Tibial artery (tissue), 4 donors: ENCODE measurements at regions not wholly inside any gene's neighbourhood (a gene's known extent, or its start where the extent isn't known, plus 50 kb on each side); places are given as distances from the start of the nearest gene placed in this dataset.

ENCODE experiments used
- DNase-seq, 2 donors: peaks; one replicate each; pipeline ENCODE4 v3.0.0-alpha.2; 2019
- H3K27ac ChIP-seq, 2 donors: fragments of 200-600 bp; sonication (generic) in 1 of 2; 1 replicate in 1 of 2; 2 replicates in 1 of 2; pipeline ENCODE4 v1.5.1; 2018 to 2019; ENCODE audit warnings: mild to moderate bottlenecking in 1 of 2
- H3K27me3 ChIP-seq, 2 donors: fragments of 200-600 bp; sonication (generic) in 1 of 2; one replicate each; pipeline versions ENCODE4 v1.5.1 to v1.6.0; 2016 to 2019
- H3K36me3 ChIP-seq, 3 donors: fragments of 200-600 bp; sonication (generic) in 2 of 3; one replicate each; pipeline ENCODE4 v1.5.1; 2016 to 2019; ENCODE audit warnings: mild to moderate bottlenecking in 2 of 3
- H3K4me1 ChIP-seq, 4 donors: fragments of 200-600 bp; sonication (generic) in 2 of 4; 1 replicate in 3 of 4; 2 replicates in 1 of 4; pipeline ENCODE4 v1.5.1; 2016 to 2019
- H3K4me3 ChIP-seq, 2 donors: fragments of 200-600 bp; sonication (generic) in 1 of 2; 1 replicate in 1 of 2; 2 replicates in 1 of 2; pipeline ENCODE4 v1.5.1; 2018 to 2019; ENCODE audit warnings: mild to moderate bottlenecking in 2 of 2
- H3K9me3 ChIP-seq, 3 donors: fragments of 200-600 bp; sonication (generic) in 1 of 3; one replicate each; pipeline ENCODE4 v1.5.1; 2016 to 2019
- intact Hi-C: fragments of 100-400 bp; cut with DNase I; formaldehyde crosslinking; loops from one replicate; pipeline ENCODE4 v1.15.0; 2023; ENCODE audit warnings: low total_unique reads
- TF ChIP-seq, protein P1 (sequence below), 2 experiments: fragments of 200-600 bp in 1 of 2; fragments of 450-650 bp in 1 of 2; IDR thresholded peaks; one replicate each; pipeline ENCODE4 v1.5.1; 2017 to 2019; ENCODE audit warnings: antibody characterized with exemption in 2 of 2, mild to moderate bottlenecking in 1 of 2, moderate library complexity in 1 of 2

DNA sequence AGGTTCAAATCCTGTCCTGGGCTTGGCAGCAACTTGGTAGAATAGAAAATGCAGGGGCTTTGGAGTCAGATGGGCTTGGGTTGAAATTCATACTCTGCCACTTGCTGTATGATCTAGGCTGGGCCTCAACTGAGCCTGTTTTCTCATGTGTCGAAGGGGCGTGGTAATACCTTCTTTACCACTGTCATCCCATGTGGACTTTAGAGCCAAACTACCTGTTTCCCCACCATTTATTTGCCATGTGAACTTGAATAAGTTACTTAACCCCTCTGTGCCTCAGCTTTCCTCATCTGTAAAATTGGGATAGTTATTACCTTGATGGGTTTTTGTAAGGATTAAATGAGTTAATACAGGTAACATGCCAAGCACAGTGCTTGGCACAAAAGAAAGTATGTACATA, 106.0 kb downstream of the COPRS start:
- Histone ChIP-seq H3K36me3 (no peaks in the 10 kb centered on the region), H3K4me1 (peaks cover 0 to 42% (median 7%) of the 10 kb centered on the region in 4 donors), H3K27ac (no peak overlapping the region), H3K9me3 (no peaks in the 10 kb centered on the region), H3K4me3 (no peak overlapping the region), H3K27me3 (no peaks in the 10 kb centered on the region)
- intact Hi-C loops: no loop called here
- TF ChIP-seq, protein P1, sequence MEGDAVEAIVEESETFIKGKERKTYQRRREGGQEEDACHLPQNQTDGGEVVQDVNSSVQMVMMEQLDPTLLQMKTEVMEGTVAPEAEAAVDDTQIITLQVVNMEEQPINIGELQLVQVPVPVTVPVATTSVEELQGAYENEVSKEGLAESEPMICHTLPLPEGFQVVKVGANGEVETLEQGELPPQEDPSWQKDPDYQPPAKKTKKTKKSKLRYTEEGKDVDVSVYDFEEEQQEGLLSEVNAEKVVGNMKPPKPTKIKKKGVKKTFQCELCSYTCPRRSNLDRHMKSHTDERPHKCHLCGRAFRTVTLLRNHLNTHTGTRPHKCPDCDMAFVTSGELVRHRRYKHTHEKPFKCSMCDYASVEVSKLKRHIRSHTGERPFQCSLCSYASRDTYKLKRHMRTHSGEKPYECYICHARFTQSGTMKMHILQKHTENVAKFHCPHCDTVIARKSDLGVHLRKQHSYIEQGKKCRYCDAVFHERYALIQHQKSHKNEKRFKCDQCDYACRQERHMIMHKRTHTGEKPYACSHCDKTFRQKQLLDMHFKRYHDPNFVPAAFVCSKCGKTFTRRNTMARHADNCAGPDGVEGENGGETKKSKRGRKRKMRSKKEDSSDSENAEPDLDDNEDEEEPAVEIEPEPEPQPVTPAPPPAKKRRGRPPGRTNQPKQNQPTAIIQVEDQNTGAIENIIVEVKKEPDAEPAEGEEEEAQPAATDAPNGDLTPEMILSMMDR (IDR thresholded peaks at IDR 0.05): no peak
- DNase-seq: no peak

DNA sequence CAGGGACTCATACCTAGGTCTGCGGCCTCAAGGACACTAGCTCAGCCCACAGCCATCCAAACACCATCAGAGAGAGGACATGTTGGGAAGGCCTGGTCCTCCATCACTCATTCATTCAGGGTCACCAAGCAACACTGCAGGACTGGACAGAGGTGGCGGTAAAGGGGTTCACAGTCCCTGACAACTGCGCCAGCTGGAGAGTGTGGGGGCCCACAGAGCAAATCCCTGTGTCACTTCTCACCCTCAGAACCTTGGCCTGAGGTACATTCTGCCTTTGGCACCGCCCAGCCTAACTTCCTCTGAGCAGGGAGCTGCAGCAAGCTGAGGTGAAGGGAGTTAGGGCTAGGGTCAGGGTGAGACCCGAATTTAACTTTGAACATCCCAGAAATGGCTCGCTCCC, 106.5 kb downstream of the COPRS start:
- DNase-seq: no peak
- Histone ChIP-seq H3K27ac (no peak overlapping the region), H3K4me1 (peaks cover 0 to 42% (median 7%) of the 10 kb centered on the region in 4 donors), H3K4me3 (no peak overlapping the region), H3K9me3 (no peaks in the 10 kb centered on the region), H3K27me3 (no peaks in the 10 kb centered on the region), H3K36me3 (no peaks in the 10 kb centered on the region)
- intact Hi-C loops: no loop called here
- TF ChIP-seq, protein P1 (IDR thresholded peaks at IDR 0.05): no peak

DNA sequence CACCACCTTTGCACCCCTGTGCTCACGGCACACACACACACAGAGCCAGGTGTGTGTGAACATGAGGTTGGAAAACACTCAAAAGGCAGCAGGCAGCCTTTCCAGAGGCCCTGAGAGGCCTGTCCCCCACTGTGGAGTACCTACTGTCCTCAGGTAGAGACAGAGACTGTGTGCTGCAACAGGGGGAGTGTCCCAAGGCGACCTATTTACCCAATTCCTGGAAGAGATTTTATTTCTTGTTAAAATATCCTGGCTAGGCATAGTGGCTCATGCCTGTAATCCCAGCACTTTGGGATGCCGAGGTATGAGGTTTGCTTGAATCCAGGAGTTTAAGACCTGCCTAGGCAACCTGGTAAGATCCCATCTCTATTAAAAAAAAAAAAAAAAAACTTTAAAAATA, 108.5 kb downstream of the COPRS start:
- Histone ChIP-seq H3K36me3 (no peaks in the 10 kb centered on the region), H3K4me3 (no peak overlapping the region), H3K4me1 (peaks cover 0 to 58% (median 17%) of the 10 kb centered on the region in 4 donors), H3K27me3 (no peaks in the 10 kb centered on the region), H3K9me3 (no peaks in the 10 kb centered on the region), H3K27ac (no peak overlapping the region)
- no peak for DNase-seq
- TF ChIP-seq, protein P1 (IDR thresholded peaks at IDR 0.05): no peak
- intact Hi-C loops: no loop called here

DNA sequence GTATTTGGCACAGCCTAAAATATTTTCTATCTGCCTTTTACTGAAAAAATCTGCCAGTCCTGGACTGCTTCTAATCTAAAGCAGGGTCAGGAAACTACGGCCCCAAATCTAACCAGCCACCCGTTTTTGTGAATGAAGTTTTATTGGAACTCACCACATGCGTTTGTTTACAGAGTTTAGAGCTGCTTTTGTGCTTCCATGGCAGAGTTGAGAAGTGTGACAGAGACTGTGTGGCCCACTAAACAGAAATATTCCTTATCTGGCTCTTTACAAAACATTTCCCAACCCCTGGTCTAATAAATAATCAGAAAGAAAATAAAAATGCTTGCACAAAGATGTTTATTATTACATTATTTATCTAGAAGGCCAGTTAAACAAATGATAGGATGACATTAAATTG, 110.2 kb downstream of the COPRS start:
- peaks cover 0 to 67% (median 33%) of the 10 kb centered on the region in 4 donors for H3K4me1 ChIP-seq
- no peak overlapping the region for H3K27ac ChIP-seq
- H3K4me3 ChIP-seq: no peak overlapping the region
- no peaks in the 10 kb centered on the region for H3K9me3 ChIP-seq
- TF ChIP-seq, protein P1 (IDR thresholded peaks at IDR 0.05): no peak
- intact Hi-C loops: no loop called here
- no peak for DNase-seq
- no peaks in the 10 kb centered on the region for H3K27me3 ChIP-seq
- no peaks in the 10 kb centered on the region for H3K36me3 ChIP-seq

DNA sequence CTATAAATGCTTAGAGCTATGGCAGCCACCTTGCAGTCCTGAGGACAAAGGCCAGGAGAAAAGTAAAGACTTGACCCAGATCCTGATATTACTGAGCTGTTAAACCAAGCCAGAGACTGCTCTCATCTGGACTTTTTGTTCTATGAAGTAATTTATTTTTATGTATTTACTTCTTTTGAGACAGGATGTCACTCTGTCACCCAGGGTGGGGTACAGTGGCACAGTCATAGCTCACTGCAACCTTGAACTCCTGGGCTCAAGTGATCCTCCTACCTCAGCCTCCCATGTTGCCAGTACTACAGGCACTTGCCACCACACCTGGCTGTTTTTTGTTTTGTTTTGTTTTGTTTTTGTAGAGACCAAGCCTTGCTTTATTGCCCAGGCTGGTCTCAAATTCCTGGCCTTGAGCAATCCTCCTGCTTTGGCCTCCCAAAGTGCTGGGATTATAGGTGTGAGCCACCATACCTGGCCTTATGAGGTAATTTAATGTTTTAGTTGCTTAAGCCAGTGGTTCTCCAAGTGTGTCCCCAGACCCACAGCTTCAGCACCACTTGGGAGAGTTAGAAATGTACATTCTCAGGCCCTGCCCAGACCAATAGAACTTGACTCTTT, 112.1 kb downstream of the COPRS start:
- peak overlapping the region; percentile 67 to 68 for H3K27ac ChIP-seq
- no peaks in the 10 kb centered on the region for H3K36me3 ChIP-seq
- intact Hi-C loops: no loop called here
- TF ChIP-seq, protein P1 (IDR thresholded peaks at IDR 0.05): no peak
- H3K9me3 ChIP-seq: no peaks in the 10 kb centered on the region
- H3K4me3 ChIP-seq: no peak overlapping the region
- H3K4me1 ChIP-seq: peaks cover 0 to 80% (median 38%) of the 10 kb centered on the region in 4 donors
- no peaks in the 10 kb centered on the region for H3K27me3 ChIP-seq
- no peak for DNase-seq
